Prostate gland (tissue), 2 donors: ENCODE measurements at regions not wholly inside any gene's neighbourhood (a gene's known extent, or its start where the extent isn't known, plus 50 kb on each side); places are given as distances from the start of the nearest gene placed in this dataset.
"Not testable (repeated sequence)": the region's sequence is repeated elsewhere in the genome, so short reads cannot be mapped to it uniquely, and the experiment has no call there.

Source experiments
- DNase-seq: peaks from one replicate; pipeline ENCODE4 v3.0.0-alpha.2; 2019; ENCODE audit warnings: low spot score
- H3K27ac ChIP-seq, 2 donors: fragments of 200-600 bp; sonication (generic); 2 replicates each; pipeline ENCODE4 v1.5.1; 2017 to 2019
- H3K27me3 ChIP-seq: fragments of 200-600 bp; sonication (generic); replicated peaks from 2 replicates; pipeline ENCODE4 v1.5.1; 2019; ENCODE audit not compliant: insufficient read depth
- H3K36me3 ChIP-seq, 2 donors: fragments of 200-600 bp; sonication (generic); 1 replicate in 1 of 2; 2 replicates in 1 of 2; pipeline versions ENCODE4 v1.5.1 to v1.8.1; 2017 to 2019
- H3K4me1 ChIP-seq: fragments of 200-600 bp; sonication (generic); replicated peaks from 2 replicates; pipeline ENCODE4 v1.5.1; 2019
- H3K4me3 ChIP-seq, 2 donors: fragments of 200-600 bp; sonication (generic); 2 replicates each; pipeline ENCODE4 v1.5.1; 2017 to 2019
- H3K9me3 ChIP-seq: fragments of 200-600 bp; sonication (generic); 2 replicates; pipeline ENCODE4 v1.5.1; 2017
- POLR2A ChIP-seq: fragments of 450-650 bp; IDR thresholded peaks from one replicate; pipeline ENCODE4 v1.6.1; 2016; ENCODE audit warnings: antibody characterized with exemption, mild to moderate bottlenecking
- POLR2AphosphoS5 ChIP-seq: sonication (generic); formaldehyde crosslinking; IDR thresholded peaks from one replicate; pipeline ENCODE4 v1.6.1; 2017; ENCODE audit warnings: antibody characterized with exemption
- WGBS: methylation state at CpG from one replicate; pipeline ENCODE4 v1.1.5; 2018; 5-methylcytosine and 5-hydroxymethylcytosine counted together
- intact Hi-C: fragments of 100-400 bp; cut with DNase I; formaldehyde crosslinking; loops from one replicate; pipeline ENCODE4 v1.14.2; 2022
- TF ChIP-seq, protein P1 (sequence below), 4 experiments: fragments of 200-600 bp in 2 of 4; fragments of 450-650 bp in 2 of 4; sonication (generic) in 2 of 4; IDR thresholded peaks; 1 replicate in 3 of 4; 2 replicates in 1 of 4; pipeline ENCODE4 v1.5.1; 2016 to 2019; ENCODE audit warnings: antibody characterized with exemption in 4 of 4, mild to moderate bottlenecking in 2 of 4, moderate library complexity in 2 of 4

DNA sequence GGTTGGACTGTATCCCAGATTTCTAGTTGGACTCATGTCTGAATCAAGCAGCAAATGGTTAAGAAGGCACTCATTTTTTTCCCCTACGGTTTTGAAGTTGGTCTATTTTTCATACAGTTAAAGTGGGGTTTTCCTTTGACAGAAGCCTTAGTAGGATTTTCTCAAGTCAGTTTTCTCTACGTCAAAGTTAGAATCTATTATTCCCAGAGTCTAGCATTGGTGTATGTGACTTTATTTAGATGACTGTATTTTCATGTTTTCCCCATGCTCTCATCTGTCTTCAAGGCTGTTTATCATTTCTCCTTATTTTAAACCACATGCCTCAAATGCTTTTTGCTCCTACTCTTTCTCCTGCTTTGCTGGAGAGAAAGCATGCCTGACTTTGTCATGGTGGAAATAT lies 623.2 kb downstream of the CCSER2 start:
- 69% methylated on average over 2 of the region's 2 CpGs for WGBS
- no peaks in the 10 kb centered on the region for H3K36me3 ChIP-seq
- no peak overlapping the region for H3K4me3 ChIP-seq
- H3K4me1 ChIP-seq: no peaks in the 10 kb centered on the region
- no peaks in the 10 kb centered on the region for H3K9me3 ChIP-seq
- H3K27me3 ChIP-seq: no peaks in the 10 kb centered on the region
- TF ChIP-seq, protein P1, sequence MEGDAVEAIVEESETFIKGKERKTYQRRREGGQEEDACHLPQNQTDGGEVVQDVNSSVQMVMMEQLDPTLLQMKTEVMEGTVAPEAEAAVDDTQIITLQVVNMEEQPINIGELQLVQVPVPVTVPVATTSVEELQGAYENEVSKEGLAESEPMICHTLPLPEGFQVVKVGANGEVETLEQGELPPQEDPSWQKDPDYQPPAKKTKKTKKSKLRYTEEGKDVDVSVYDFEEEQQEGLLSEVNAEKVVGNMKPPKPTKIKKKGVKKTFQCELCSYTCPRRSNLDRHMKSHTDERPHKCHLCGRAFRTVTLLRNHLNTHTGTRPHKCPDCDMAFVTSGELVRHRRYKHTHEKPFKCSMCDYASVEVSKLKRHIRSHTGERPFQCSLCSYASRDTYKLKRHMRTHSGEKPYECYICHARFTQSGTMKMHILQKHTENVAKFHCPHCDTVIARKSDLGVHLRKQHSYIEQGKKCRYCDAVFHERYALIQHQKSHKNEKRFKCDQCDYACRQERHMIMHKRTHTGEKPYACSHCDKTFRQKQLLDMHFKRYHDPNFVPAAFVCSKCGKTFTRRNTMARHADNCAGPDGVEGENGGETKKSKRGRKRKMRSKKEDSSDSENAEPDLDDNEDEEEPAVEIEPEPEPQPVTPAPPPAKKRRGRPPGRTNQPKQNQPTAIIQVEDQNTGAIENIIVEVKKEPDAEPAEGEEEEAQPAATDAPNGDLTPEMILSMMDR (IDR thresholded peaks at IDR 0.05): no peak
- no peak for TF ChIP-seq POLR2AphosphoS5
- no peak for TF ChIP-seq POLR2A
- intact Hi-C loops: no loop called here
- H3K27ac ChIP-seq: no peak overlapping the region
- DNase-seq: no peak

DNA sequence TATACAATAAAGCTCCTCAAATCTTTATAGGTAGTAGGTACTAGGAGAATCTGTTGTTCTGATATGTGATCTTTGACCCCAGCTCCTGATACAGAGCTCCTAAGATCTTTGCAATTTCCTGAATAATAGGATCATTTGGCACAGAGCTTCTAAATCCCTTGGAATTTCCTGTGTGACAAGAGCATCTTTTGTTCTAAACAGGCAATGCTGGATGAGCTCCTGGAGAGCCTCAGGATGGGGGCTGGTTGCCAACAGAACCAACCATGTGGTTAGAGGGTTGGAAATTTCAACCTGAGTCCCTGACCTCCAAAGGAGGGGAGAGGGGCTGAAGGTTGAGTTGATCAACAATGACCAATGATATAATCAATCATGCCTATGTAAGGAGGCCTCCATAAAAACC lies 629.0 kb downstream of the CCSER2 start:
- no peak overlapping the region for H3K4me3 ChIP-seq
- intact Hi-C loops: no loop called here
- no peaks in the 10 kb centered on the region for H3K4me1 ChIP-seq

DNA sequence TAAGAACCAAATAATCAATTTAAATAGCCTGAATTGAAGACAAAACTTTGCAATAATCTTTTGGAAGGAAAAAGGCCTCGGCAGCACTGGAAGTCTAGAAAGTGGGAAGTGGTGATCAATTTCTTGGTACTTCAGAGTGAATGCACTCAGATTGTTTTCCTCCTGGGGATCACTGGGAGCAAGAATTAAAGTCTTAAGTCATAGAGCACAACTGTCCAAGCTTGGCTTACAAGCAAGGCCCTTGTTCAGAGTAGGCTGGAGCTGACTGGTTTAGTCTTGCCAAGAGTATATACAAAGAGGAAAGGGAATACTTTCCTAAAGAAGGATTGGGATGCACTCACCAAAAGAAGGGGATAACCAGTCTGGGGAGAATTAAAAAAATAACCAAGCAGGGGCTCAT lies 637.1 kb downstream of the CCSER2 start:
- H3K27me3 ChIP-seq: no peaks in the 10 kb centered on the region
- no peak overlapping the region for H3K4me3 ChIP-seq
- intact Hi-C loops: no loop called here
- H3K4me1 ChIP-seq: no peaks in the 10 kb centered on the region
- no peak overlapping the region for H3K27ac ChIP-seq
- no peak for DNase-seq
- TF ChIP-seq POLR2A (no peak), POLR2AphosphoS5 (no peak)
- TF ChIP-seq, protein P1 (IDR thresholded peaks at IDR 0.05): no peak
- WGBS: 79% methylated on average over 1 of the region's 1 CpG
- no peaks in the 10 kb centered on the region for H3K36me3 ChIP-seq
- H3K9me3 ChIP-seq: no peaks in the 10 kb centered on the region

More for the DNA sequence above, 629.0 kb downstream of the CCSER2 start:
- no peak overlapping the region for H3K27ac ChIP-seq
- TF ChIP-seq, protein P1 (IDR thresholded peaks at IDR 0.05): no peak
- no peak for TF ChIP-seq POLR2AphosphoS5
- TF ChIP-seq POLR2A: no peak
- no peaks in the 10 kb centered on the region for H3K9me3 ChIP-seq
- no peaks in the 10 kb centered on the region for H3K36me3 ChIP-seq
- no peaks in the 10 kb centered on the region for H3K27me3 ChIP-seq
- DNase-seq: no peak

DNA sequence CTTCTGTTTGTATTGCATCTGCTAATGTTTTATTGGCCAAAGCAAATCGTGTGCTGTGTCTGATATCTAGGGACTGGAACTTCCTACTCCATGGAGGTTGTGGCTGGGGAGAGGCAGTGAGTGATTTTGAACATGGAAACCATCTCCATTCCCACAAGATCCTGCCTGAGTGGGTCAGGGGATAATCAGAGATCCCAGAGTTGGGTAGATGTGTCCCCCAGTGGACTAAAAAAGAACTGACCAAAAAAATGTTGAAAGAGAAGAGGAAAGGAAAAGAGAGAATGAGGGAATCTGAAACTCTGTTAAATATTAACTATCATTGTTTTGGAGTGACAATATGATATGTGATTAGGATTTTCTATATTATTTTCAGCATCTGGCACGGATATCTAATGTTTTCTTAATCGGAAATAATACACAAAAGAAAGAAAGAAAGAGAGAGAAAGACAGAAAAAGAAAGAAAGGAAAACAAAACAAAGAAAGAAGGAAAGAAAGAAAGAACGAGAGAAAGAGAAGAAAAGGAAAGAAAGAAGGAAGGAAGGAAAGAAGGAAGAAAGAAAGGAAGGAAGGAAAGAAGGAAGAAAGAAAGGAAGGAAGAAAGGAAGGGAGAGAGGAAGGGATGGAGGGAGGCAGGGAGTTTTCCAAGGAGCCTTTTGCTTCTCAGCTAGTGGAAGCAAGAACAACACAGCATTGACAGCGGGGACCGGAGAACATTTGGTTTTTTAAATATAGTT lies 638.5 kb downstream of the CCSER2 start:
- Histone ChIP-seq H3K4me1 (no peaks in the 10 kb centered on the region), H3K4me3 (no peak overlapping the region), H3K27ac (no peak overlapping the region), H3K36me3 (no peaks in the 10 kb centered on the region), H3K9me3 (no peaks in the 10 kb centered on the region), H3K27me3 (no peaks in the 10 kb centered on the region)
- DNase-seq: no peak
- 57% methylated on average over 6 of the region's 6 CpGs for WGBS
- no peak for TF ChIP-seq POLR2AphosphoS5
- TF ChIP-seq POLR2A: no peak
- TF ChIP-seq, protein P1 (IDR thresholded peaks at IDR 0.05): no peak
- intact Hi-C loops: no loop called here

DNA sequence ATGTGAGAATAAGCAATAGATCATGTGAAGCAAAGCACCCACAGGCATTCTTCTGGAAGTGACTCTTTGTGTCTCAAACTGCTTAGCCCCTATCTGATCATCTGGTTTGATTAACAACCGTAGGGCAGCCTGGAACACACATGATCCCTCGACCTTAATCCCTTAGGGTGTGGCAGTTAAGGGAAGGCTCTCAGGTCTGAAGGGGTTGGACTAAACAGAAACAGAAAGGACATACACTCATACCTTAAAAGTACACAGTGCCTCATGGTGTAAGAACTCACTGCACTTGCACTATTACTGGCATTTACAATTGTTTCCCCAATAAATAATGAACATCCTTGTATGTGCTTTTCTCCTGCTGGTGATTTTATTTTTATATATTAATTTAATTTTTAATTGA lies 640.9 kb downstream of the CCSER2 start:
- intact Hi-C loops, H3K4me3 ChIP-seq, H3K9me3 ChIP-seq, H3K36me3 ChIP-seq, H3K27me3 ChIP-seq, DNase-seq, H3K27ac ChIP-seq, H3K4me1 ChIP-seq: not testable (repeated sequence)
- WGBS: 24% methylated on average over 2 of the region's 2 CpGs
